GM23248 (cell line): ENCODE measurements at regions not wholly inside any gene's neighbourhood (a gene's known extent, or its start where the extent isn't known, plus 50 kb on each side); places are given as distances from the start of the nearest gene placed in this dataset.

ENCODE experiments used
- DNase-seq: peaks from one replicate; pipeline ENCODE4 v3.0.0-alpha.2; 2015
- H2AFZ ChIP-seq: fragments of 200-600 bp; sonication (generic); 2 replicates; pipeline ENCODE4 v1.6.1; 2016; ENCODE audit warnings: antibody characterized with exemption
- H3F3A ChIP-seq: fragments of 200-600 bp; sonication (generic); 2 replicates; pipeline ENCODE4 v1.6.1; 2016; ENCODE audit warnings: mild to moderate bottlenecking, antibody characterized with exemption, mixed run types; ENCODE audit not compliant: insufficient read depth
- H3K27ac ChIP-seq: fragments of 200-600 bp; sonication (generic); 2 replicates; pipeline ENCODE4 v1.5.1; 2016; ENCODE audit warnings: mild to moderate bottlenecking
- H3K27me3 ChIP-seq: fragments of 200-600 bp; sonication (generic); replicated peaks from 2 replicates; pipeline ENCODE4 v1.6.1; 2016; ENCODE audit warnings: mild to moderate bottlenecking; ENCODE audit not compliant: insufficient read depth
- H3K36me3 ChIP-seq: fragments of 200-600 bp; sonication (generic); 2 replicates; pipeline ENCODE4 v1.6.1; 2016; ENCODE audit warnings: low read depth, mild to moderate bottlenecking
- H3K4me1 ChIP-seq: fragments of 200-600 bp; sonication (generic); 2 replicates; pipeline ENCODE4 v1.6.1; 2016; ENCODE audit warnings: mild to moderate bottlenecking; ENCODE audit not compliant: insufficient read depth
- H3K4me2 ChIP-seq: fragments of 200-600 bp; sonication (generic); one replicate; pipeline ENCODE4 v1.6.1; 2016; ENCODE audit warnings: mild to moderate bottlenecking; ENCODE audit not compliant: unreplicated experiment
- H3K4me3 ChIP-seq: fragments of 200-600 bp; sonication (generic); 2 replicates; pipeline ENCODE4 v1.5.1; 2016; ENCODE audit warnings: mild to moderate bottlenecking
- H3K79me2 ChIP-seq: fragments of 200-600 bp; sonication (generic); 2 replicates; pipeline ENCODE4 v1.6.1; 2016; ENCODE audit warnings: mild to moderate bottlenecking; ENCODE audit not compliant: insufficient read depth
- H3K9ac ChIP-seq: fragments of 200-600 bp; sonication (generic); 2 replicates; pipeline ENCODE4 v1.6.1; 2016; ENCODE audit warnings: mild to moderate bottlenecking
- H3K9me2 ChIP-seq: fragments of 200-600 bp; sonication (generic); 2 replicates; pipeline ENCODE4 v1.6.1; 2016; ENCODE audit warnings: mixed run types, mild to moderate bottlenecking, moderate library complexity; ENCODE audit not compliant: insufficient read depth
- H3K9me3 ChIP-seq: fragments of 200-600 bp; sonication (generic); one replicate; pipeline ENCODE4 v1.6.1; 2017; ENCODE audit warnings: low read depth
- H4K20me1 ChIP-seq: fragments of 200-600 bp; sonication (generic); 2 replicates; pipeline ENCODE4 v1.6.0; 2016; ENCODE audit not compliant: insufficient read depth
- EZH2 ChIP-seq: fragments of 200-600 bp; sonication (generic); IDR thresholded peaks from 2 replicates; pipeline ENCODE4 v1.6.1; 2018; ENCODE audit warnings: antibody characterized with exemption, mild to moderate bottlenecking; ENCODE audit not compliant: insufficient read depth, poor library complexity, severe bottlenecking
- EZH2phosphoT487 ChIP-seq: fragments of 200-600 bp; sonication (generic); IDR thresholded peaks from 2 replicates; pipeline ENCODE4 v1.6.1; 2018; ENCODE audit warnings: antibody characterized with exemption, moderate library complexity, mild to moderate bottlenecking, low read depth; ENCODE audit not compliant: insufficient read depth
- WGBS, 2 experiments: methylation state at CpG; one replicate each; pipeline ENCODE4 v1.1.6; 2015 to 2017; ENCODE audit warnings: low lambda C conversion rate in 2 of 2, low coverage in 1 of 2; ENCODE audit errors: missing lambda C conversion rate in 2 of 2; 5-methylcytosine and 5-hydroxymethylcytosine counted together
- in situ Hi-C: fragments of 300-500 bp; cut with MboI; formaldehyde crosslinking; loops from 2 replicates; pipeline ENCODE4 v1.15.0; 2020

GRCh38 chr6:95501032-95501904, 76.1 kb upstream of the MANEA start:
- Histone ChIP-seq H3K4me2 (no peak overlapping the region), H3K4me3 (no peak overlapping the region), H3K9me3 (peaks cover 5% of the 10 kb centered on the region), H3F3A (no peaks in the 10 kb centered on the region), H3K4me1 (no peaks in the 10 kb centered on the region), H3K79me2 (no peaks in the 10 kb centered on the region), H3K27me3 (no peaks in the 10 kb centered on the region), H3K9me2 (no peaks in the 10 kb centered on the region), H3K36me3 (no peaks in the 10 kb centered on the region), H3K9ac (no peak overlapping the region), H2AFZ (no peak overlapping the region), H4K20me1 (no peaks in the 10 kb centered on the region), H3K27ac (no peak overlapping the region)
- TF ChIP-seq EZH2 (no peak), EZH2phosphoT487 (no peak)
- DNase-seq, result no peak
- 45 to 70% methylated on average over 4 of the region's 4 CpGs for WGBS, 2 experiments
- in situ Hi-C loops, result no loop called here

- Histone ChIP-seq H3K27me3 (no peaks in the 10 kb centered on the region), H4K20me1 (no peaks in the 10 kb centered on the region), H3K4me2 (no peak overlapping the region), H2AFZ (no peak overlapping the region), H3K27ac (no peak overlapping the region), H3K9ac (no peak overlapping the region), H3K9me3 (peaks cover 6% of the 10 kb centered on the region), H3K9me2 (no peaks in the 10 kb centered on the region), H3F3A (no peaks in the 10 kb centered on the region), H3K36me3 (no peaks in the 10 kb centered on the region), H3K79me2 (no peaks in the 10 kb centered on the region), H3K4me3 (no peak overlapping the region), H3K4me1 (no peaks in the 10 kb centered on the region)
- WGBS, 2 experiments, result 30 to 67% methylated on average over 1 of the region's 1 CpG
- in situ Hi-C loops, result no loop called here
- no peak for TF ChIP-seq EZH2phosphoT487
- no peak for TF ChIP-seq EZH2
- DNase-seq, result no peak
Observed at GRCh38 chr6:95503568-95503967, 73.8 kb upstream of the MANEA start.

DNA sequence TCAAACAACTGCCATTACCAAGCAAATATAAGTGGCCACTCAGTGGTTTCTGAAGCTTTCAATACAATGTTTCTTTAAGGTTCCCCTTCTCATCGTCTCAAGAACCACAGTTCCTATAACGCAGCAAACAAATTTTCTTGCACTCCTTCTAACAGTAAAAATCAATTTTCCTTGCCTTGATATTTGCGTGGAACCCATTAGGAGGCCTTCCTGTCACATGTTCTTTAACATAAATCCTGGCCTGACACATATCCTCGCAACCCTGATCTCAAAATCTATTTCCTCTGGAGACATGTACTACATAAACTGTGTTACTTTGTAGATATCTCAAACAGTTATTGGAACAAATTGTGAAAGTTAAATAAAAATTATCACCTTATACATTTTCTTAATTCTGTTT, 65.9 kb upstream of the MANEA start:
- Histone ChIP-seq H3K36me3 (no peaks in the 10 kb centered on the region), H3K4me1 (no peaks in the 10 kb centered on the region), H3K27ac (no peak overlapping the region), H3K9me3 (no peaks in the 10 kb centered on the region), H3K4me2 (no peak overlapping the region), H3K79me2 (no peaks in the 10 kb centered on the region), H3K9me2 (no peaks in the 10 kb centered on the region), H3F3A (no peaks in the 10 kb centered on the region), H2AFZ (no peak overlapping the region), H4K20me1 (no peaks in the 10 kb centered on the region), H3K9ac (no peak overlapping the region), H3K27me3 (no peaks in the 10 kb centered on the region), H3K4me3 (no peak overlapping the region)
- in situ Hi-C loops, result no loop called here
- DNase-seq, result no peak
- TF ChIP-seq EZH2phosphoT487, result no peak
- no peak for TF ChIP-seq EZH2
- WGBS, 2 experiments, result 13 to 15% methylated on average over 4 of the region's 4 CpGs

GRCh38 chr6:95515975-95516374, 61.4 kb upstream of the MANEA start:
- Histone ChIP-seq H3K4me3 (no peak overlapping the region), H3K36me3 (no peaks in the 10 kb centered on the region), H3K4me2 (no peak overlapping the region), H4K20me1 (no peaks in the 10 kb centered on the region), H3K9ac (no peak overlapping the region), H2AFZ (no peak overlapping the region), H3K27me3 (no peaks in the 10 kb centered on the region), H3K9me2 (no peaks in the 10 kb centered on the region), H3K79me2 (no peaks in the 10 kb centered on the region), H3F3A (no peaks in the 10 kb centered on the region), H3K4me1 (no peaks in the 10 kb centered on the region), H3K9me3 (no peaks in the 10 kb centered on the region), H3K27ac (no peak overlapping the region)
- no peak for DNase-seq
- 13 to 15% methylated on average over 2 of the region's 2 CpGs for WGBS, 2 experiments
- in situ Hi-C loops, result no loop called here
- TF ChIP-seq EZH2, result no peak
- TF ChIP-seq EZH2phosphoT487, result no peak

DNA sequence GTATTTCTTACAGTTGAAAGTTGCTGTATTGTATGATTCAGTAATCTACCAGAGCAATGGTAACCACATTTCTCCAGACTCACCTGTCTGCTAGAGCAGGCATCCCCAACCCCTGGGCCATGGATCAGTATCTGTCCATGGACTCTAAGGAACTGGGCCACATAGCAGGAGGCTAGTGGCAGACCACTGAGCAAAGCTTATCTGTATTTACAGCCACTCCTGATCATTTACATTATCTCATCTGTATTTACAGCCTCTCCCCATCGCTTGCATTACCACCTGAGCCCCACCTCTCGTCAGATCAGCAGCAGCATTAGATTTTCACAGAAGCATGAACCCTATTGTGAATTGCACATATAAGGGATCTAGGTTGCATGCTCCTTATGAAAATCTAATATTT, 60.3 kb upstream of the MANEA start:
- no peak overlapping the region for H3K27ac ChIP-seq
- H3K4me3 ChIP-seq, result no peak overlapping the region
- WGBS, 2 experiments, result 8% methylated on average over 2 of the region's 2 CpGs
- no peaks in the 10 kb centered on the region for H4K20me1 ChIP-seq
- H3K9me3 ChIP-seq, result no peaks in the 10 kb centered on the region
- no peaks in the 10 kb centered on the region for H3K4me1 ChIP-seq
- no peak overlapping the region for H3K4me2 ChIP-seq
- H3F3A ChIP-seq, result no peaks in the 10 kb centered on the region
- no peaks in the 10 kb centered on the region for H3K9me2 ChIP-seq
- TF ChIP-seq EZH2 (no peak), EZH2phosphoT487 (no peak)
- no peak overlapping the region for H3K9ac ChIP-seq
- in situ Hi-C loops, result no loop called here
- H2AFZ ChIP-seq, result no peak overlapping the region
- no peaks in the 10 kb centered on the region for H3K36me3 ChIP-seq
- H3K79me2 ChIP-seq, result no peaks in the 10 kb centered on the region
- DNase-seq, result no peak
- no peaks in the 10 kb centered on the region for H3K27me3 ChIP-seq
